ENCODE measurements at regions not wholly inside any gene's neighbourhood (a gene's known extent, or its start where the extent isn't known, plus 50 kb on each side); places are given as distances from the start of the nearest gene placed in this dataset.

DNA sequence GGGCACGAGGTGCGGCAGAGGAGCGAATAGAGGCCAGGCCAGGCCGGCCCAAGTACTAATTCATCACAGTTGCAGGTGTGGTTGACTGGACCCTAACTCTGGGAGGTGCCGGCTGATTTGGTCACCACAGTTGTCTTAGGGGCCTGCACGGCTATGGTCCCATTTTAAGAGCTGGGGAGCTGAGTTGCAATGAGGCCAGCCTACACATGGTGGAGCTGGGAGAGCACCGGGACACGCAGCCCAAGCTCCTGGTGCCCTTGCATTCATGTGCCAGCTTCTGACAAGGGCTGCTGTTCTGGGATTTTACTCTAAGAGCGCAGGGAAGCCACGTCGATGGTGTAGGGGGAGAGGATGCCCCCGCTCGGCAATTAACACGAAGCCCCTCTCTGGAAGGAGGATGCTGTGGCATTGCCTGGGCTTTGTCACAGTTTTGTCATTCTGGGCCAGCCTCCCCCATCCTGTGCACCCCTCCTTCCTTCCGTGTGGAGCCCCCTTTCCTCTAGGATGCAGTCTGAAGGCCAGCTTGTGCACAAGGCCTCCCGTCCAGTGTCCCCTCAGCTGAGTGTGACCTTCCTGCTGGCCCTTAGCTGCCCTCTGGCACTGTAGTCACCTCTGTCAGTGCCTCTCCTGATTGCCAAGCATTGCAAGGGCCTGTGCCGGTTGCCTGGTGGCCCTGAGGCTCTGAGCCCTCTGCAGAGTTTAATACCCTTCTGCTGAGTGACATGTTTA lies 109.4 kb upstream of the C1QTNF9B start:
- no peak for DNase-seq (ENCODE audit: low read depth in 4 of 4, low spot score in 2 of 4)

DNA sequence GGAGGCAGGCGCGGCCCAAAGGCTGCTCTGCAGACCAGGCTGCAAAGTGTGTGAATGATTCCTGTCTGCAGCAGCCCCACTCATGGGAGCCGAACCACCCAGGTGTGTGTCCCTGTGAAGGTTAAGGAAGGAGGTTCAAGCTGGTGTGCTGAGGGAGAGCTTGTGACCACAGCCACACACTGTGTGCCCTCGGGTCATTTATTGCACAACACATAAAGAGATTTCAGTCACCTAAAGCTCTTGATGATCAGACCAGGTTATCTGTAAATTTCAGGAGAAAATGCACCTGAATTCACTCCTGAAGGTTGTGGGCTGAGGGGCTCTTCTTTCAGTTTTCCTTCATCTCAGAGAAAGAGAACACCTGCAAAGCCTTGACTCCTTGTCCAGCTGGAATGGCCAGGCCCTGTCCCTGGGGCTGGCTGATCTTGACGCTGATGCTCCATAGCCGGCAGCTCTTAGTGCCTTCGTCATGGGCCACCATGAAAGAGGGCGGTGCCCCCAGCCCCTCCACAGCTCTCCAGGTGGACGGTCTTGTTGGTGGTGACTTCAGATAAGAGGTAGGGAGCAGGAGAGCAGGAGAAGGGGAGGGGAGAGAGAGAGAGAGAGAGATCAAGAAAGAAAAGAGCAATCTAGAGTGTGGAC lies 110.8 kb upstream of the C1QTNF9B start:
- no peak for DNase-seq (ENCODE audit: low read depth in 4 of 4, low spot score in 2 of 4)

DNA sequence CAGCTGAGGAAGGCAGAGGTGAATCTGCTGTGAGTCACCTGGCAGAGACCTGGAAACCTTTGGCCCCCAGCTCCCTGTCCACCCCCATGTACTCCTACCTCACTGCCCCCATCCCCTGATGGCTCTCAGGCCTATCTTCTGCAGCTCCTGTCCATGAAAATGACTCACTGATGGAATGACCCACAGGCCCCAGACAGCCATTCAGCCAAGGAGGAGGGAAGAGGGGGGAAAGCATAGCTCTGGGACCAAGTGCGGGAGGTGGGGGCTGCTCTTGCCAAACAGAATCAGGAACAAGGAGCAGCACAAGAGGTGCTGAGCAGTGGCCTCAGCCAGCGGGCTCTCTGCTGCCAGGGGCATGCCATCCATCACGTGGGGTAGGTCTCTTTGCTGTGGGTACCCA lies 111.4 kb upstream of the C1QTNF9B start:
- no peak for DNase-seq (ENCODE audit: low read depth in 4 of 4, low spot score in 2 of 4)

DNA sequence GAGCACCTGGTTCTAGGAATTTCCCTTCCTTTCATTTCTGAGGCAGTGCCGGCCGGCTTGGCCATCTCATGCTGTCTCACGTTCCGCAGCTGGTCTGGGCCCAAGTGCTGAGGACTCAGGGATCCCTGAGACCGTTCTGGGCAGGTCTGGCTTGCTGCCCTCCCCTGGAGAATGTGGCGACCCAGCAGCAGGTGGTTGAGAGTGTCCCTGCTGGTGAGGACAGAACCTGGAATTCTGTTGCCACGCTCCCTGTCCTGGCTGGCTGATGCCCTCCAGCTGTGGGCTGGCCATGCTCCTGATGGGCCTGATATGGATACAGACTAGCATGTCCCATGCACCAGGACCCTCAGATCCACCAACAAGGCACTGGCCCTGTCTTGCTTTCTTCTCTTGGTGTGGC lies 114.0 kb upstream of the C1QTNF9B start:
- no peak for DNase-seq (ENCODE audit: low read depth in 4 of 4, low spot score in 2 of 4)

DNA sequence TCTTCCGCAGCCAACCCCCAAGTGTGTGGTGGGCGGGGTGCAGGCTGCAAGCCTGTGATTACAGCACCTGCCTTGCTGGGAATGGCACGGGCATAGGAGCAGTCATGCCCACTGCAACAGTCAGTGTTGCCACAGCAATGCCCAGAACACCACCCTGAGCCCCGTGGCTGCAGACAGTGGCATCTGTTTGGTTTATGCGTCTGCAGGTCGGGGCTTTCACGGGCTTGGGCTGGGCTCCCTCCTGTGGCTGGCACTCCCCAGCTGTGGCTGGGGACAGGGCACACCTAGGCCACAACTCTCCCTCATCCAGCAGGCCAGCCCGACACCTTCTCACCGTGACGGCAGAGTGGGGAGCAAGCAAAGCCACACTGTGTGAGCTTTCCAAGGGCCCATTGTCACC lies 115.3 kb upstream of the C1QTNF9B start:
- DNase-seq (ENCODE audit: low read depth in 4 of 4, low spot score in 2 of 4) = no peak

DNA sequence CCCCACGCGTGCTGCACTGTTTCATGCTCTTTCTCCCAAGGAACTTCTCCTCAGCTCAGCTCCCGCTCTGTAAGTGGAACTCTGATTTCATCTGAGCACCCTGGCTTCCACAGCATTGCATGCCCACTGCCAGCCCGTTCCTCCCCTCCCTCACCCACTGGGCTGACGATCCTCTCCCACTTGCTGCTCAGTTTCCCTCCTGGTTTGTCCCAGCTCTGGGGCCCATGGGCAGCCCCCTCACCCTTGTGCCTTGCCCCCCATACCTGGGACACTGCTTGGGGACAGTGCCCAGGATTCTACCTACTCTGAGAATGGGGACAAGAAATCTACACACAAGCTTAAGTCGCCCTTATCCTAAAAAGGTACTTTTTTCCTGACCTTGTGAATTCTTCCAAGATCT lies 115.9 kb upstream of the C1QTNF9B start:
- no peak for DNase-seq (ENCODE audit: low read depth in 4 of 4, low spot score in 2 of 4)

DNA sequence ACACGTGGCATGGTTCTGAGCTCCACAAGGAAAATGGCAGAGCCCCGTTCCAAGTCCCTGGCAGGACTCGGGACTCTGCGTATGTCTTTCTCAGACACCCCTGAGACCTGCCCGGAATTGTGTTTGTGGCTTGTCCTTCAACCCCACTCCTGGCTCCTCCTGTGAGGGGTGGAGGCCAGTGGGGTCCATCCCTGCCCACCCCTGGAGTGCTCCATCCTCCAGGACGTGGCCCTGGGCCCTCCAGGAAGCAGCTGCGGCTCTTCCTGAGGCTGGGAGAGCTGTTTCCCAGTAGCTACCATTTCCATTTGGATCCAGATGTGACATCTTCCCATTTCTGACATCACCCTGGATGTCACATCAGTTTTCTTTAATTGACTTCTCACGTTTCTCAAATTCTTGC lies 118.7 kb upstream of the C1QTNF9B start:
- no peak for DNase-seq (ENCODE audit: low read depth in 4 of 4, low spot score in 2 of 4)

DNA sequence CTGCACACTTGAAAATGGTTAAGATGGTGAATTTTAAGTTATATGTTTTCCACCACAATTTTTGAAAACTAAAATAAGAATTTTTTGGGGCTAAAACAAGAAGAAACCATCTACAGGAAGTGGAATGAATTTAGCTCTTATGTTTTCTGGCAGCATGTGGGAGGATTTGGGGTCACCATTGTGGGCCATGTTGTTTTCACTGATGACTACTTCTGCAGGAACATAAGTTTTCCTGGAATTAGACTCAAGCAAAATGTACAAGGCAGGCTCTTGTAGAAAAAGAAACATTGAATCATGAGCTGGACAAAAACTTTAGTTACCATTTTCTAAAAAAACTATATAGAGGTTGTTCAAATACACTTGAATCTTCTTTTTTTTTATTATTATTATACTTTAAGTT lies 125.3 kb upstream of the C1QTNF9B start:
- no peak for DNase-seq (ENCODE audit: low read depth in 4 of 4, low spot score in 2 of 4)

DNA sequence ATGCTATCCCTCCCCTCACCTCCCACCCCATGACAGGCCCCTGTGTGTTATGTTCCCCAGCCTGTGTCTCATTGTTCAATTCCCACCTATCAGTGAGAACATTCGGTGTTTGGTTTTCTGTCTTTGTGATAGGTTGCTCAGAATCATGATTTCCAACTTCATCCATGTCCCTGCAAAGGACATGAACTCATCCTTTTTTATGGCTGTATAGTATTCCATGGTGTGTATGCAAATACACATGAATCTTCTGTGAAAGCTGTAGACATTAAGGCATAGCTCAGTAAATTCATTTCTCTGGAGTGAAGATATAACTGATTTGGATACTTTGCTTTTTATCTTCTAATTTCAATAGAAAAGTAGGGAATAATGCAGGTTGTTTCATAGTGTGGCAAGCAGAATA lies 125.8 kb upstream of the C1QTNF9B start:
- DNase-seq (ENCODE audit: low read depth in 4 of 4, low spot score in 2 of 4) = no peak

DNA sequence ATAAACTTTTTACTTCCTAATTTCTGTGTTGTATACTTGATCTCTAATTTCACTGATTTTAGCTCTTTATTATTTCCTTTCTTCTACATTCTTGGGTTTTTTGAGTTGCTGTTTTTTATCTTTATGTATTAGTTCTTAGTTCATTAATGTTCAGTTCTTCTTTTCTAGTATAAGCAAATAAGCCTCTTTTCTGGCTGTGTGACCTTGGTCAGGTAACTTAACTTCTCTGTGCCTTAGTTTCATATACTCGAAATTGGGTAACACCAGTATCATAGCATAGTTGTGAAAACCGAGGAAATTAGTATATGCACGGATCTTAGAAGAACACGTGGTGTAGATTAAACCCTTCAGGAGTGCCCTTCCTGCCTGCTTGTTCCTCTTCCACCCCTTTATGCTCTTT lies 130.2 kb upstream of the C1QTNF9B start:
- no peak for DNase-seq (ENCODE audit: low read depth in 4 of 4, low spot score in 2 of 4)

DNA sequence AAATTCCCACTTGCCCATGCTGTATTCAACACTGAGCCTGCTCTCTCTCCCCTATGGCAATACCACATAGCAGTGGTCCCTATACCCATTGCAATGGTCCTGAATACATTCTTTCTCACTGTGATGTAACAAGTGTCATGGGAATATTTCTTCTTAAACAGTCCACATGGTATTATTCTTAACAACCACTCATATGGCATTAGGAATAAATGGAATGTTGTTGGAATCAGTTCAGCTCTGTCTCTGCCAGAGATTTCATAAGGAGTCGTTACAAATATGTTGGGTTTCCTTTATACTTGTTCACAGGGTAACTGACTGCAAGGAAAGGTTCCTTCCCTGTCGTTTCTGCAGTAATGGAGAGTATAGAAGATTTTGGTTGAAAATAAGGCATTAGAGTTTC lies 128.3 kb upstream of the SPATA13 start:
- DNase-seq (ENCODE audit: low read depth in 4 of 4, low spot score in 2 of 4) = no peak

DNA sequence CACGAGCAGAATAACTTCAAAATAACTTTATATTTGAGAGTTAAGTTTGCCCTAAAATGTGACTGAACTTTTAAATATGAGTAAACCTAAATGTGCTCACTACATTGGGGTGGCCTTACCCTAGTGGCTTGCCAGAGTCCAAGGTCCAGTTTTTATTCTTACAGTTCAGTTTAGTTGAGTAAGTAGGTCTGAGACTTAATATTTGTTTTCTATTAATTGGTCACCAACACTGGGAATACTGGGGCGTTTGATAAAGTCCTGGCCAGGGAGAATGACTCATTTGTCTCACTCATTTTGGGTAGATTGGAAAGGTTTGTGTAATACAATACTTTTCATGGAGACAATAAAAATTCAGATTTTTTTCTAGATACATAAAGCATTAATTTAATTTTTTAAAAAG lies 127.8 kb upstream of the SPATA13 start:
- no peak for DNase-seq (ENCODE audit: low read depth in 4 of 4, low spot score in 2 of 4)

DNA sequence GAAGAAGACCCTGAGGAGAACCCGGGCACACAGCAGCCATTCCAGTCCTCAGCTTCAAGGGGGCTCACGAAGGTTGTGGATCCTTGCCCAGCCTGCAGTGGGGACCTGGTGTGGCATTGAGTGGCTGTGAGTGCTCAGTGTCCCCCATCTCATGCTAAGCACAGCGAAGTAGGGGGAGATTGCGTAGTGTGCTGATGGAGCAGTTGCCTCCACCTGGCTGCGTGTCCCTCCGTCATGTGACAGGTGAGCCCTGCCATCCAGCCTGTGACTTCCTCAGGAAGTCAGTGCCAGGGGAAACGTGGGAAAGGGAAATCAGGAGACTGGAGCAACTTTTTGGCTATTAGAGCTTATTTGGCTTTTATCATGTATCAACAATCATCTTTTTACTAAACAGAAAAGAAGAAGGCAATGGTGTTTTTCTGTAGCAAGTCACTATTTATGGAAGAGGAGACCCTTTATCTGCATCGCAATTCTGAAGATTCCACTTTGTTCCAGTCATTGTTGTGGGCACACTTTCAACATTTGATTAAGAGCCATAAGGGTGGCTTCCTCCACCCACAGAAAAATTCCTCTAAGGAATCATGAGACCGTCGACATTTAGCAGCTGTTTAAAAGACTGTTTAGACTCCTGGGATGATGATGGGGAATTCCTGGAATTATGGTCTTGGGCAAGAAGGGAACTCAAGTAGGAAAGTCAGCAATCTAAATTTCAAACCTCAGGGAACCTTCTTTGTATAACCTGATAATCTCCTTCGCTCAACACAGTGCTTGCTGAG lies 126.8 kb upstream of the SPATA13 start:
- no peak for DNase-seq (ENCODE audit: low read depth in 4 of 4, low spot score in 2 of 4)

DNA sequence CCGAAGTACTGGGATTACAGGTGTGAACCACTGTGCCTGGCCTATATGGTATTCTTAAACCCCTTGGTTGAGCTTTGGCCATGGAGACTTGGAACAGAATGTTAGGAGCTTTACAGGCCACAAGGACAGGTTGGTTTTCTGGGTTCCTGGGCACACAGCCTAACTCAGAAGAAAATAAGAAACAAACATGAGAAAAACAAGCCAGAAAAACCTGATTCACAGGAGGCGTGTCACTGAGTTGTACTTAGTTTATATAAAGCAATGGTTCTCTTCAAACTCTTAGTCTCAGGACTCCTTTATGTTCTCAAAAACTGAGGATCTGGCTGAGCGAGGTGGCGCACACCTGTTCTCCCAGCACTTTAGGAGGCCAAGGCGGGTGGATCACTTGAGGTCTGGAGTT lies 125.1 kb upstream of the SPATA13 start:
- no peak for DNase-seq (ENCODE audit: low read depth in 4 of 4, low spot score in 2 of 4)

DNA sequence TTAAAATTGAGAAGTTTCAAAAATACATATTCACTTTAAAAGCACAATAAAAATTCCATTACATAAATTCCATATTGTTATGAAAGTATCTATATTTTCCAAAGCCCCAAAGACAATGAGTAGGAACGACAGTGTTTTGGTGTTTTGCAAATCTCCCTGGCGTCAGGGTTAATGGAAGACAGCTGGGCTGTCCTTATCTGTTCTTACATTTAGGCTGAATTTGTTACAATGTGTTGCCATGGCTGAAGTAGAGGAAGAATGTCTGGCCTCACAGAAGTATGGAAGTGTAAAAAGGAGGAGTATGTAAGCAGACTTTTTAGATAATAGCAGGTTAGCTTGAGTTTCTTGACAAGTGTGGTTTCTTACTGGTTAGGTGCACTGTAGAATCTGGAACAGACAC lies 124.4 kb upstream of the SPATA13 start:
- no peak for DNase-seq (ENCODE audit: low read depth in 4 of 4, low spot score in 2 of 4)

DNA sequence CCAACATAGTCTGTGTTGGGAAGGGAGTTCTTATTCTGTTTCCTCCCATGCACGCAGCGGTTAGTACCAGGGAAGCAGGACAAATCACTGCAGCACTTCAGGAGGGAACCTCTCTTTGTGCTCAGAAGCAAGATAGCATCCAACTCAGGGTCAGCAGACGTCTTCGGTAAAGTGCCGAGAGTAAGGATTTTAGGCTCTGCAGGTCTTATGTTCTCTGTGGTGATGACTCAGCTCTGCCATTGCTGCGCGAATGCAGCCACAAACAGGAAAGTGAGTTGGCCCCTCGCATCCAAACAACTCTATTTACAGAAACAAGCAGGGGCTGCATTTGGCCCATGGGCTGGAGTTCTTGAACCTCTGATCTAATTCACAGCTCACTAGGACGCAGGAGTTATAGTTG lies 122.1 kb upstream of the SPATA13 start:
- DNase-seq (ENCODE audit: low read depth in 4 of 4, low spot score in 2 of 4) = no peak

DNA sequence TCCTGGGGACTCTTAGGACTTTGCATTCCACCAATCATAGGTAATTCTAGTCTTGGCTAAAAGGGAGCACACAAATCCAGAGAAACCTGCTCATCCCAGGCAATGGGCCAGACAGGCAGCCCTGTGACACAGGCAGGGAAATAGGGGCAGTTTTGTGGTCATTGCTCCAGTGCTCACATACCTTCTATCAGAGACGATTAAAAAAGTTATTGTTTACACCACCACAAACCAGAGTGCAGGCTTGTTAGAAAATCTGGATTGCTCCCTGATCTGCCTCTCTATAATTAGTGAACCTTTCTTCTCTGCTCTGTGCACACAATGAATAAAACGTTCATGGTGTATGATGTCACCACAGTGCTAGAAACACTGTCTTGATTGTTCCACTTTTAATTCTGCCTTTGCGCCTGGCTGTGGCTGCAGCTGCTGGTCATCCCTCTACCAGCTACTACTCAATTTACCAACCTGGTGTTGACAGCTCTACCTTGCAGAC lies 121.6 kb upstream of the SPATA13 start:
- DNase-seq (ENCODE audit: low read depth in 4 of 4, low spot score in 2 of 4) = no peak

DNA sequence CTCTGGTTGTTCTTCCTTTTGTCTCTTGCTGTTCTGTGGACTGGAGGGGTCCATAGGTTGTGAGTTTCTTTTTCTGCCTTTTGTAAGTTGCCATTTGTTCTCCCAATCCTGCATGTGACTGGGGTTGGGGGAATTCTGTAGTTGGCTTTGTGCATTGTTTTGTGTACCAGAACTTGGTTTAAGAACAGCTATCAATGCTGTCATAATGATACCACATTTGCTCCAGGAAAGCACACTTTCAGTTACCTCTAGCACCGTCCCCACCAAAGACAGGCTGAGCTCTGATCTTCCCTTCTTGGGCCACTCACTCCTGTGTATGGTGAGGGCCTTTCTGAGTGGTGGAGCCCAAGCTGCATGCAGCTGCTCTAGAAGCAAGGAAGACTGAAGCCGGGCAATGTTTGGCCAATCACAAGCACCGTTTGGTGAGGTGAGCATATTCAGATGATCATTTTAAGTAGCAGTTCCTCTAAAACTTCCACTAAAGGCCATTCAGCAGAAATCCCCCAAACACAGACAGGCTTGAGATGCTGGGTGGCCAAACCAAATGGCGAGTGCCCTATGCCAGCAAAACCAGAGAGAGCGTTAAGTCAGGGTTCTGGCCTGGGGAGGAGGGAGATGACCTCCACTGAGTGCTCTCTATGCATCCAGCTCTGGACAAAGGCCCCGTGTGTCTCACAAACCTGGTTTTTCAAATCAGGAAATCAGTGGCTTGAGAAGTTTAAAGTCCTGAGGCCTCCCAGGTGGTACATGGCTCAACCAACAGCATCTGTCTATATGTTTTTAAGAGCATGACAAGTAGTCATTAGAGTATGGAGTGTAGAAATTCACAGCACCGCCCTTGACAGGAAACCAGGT lies 120.7 kb upstream of the SPATA13 start:
- no peak for DNase-seq (ENCODE audit: low read depth in 4 of 4, low spot score in 2 of 4)

DNA sequence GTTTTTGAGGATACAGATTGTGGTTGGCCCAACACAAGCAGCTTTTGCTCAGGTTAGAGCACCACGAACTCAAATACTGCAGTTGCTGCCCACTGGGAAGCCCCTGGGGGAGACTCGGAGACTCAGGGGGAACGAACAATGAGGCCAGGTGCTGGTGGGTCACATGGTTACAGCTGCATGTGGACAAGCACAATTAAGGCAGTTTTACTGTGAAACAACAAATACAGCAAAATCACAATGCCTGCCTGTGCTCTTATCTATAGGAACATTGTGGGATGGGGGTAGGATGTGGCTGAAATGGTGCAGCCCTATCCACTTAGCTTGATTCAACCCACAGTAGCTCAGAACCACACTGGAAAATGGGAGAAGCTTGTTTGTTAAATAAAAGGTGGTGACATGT lies 119.7 kb upstream of the SPATA13 start:
- no peak for DNase-seq (ENCODE audit: low read depth in 4 of 4, low spot score in 2 of 4)

DNA sequence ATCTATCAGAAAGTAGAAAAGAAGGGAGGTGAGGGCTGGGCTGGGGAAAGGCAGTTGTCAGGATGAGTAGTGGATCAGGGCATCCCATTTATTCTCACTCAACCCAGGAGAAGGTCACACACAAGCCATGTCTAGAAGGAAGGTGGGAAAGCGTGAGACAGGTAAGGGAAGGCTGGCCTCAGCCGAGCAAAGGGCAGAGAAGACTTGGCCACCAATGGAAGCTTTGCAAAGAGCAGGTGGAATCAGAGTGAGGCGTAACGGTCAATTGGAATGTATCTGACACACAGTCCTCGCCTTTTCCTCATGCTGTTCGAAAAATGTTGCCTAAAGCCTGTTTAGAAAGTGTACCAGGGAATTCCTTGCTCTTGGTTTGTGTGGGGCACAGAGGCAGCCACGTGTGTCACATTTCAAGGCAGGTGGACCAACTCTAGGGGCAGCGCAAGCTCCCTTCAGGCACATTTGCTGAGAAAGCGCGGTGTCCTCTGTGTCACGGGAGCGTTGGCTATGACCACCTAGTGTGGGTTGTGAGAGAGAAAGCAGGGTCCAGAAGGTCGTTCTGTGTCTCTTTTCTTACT lies 118.8 kb upstream of the SPATA13 start:
- no peak for DNase-seq (ENCODE audit: low read depth in 4 of 4, low spot score in 2 of 4)
